ENCODE measurements at regions not wholly inside any gene's neighbourhood (a gene's known extent, or its start where the extent isn't known, plus 50 kb on each side); places are given as distances from the start of the nearest gene placed in this dataset.
A peak's percentile ranks its signal among the peaks of the same experiment; 100 is the strongest.
"Not testable (repeated sequence)": the region's sequence is repeated elsewhere in the genome, so short reads cannot be mapped to it uniquely, and the experiment has no call there.

GRCh38 chr9:749716-750115 lies 91.8 kb upstream of the DMRT1 start:
- DNase-seq = no peak

GRCh38 chr9:750249-750967 lies 91.1 kb upstream of the DMRT1 start:
- no peak for DNase-seq

GRCh38 chr9:751137-752051 lies 90.1 kb upstream of the DMRT1 start:
- DNase-seq = no peak

- no peak for DNase-seq
Observed at GRCh38 chr9:752201-752600, 89.3 kb upstream of the DMRT1 start.

- no peak for DNase-seq
Observed at GRCh38 chr9:752681-753200, 88.8 kb upstream of the DMRT1 start.

- DNase-seq = not testable (repeated sequence)
Observed at GRCh38 chr9:753734-754133, 87.8 kb upstream of the DMRT1 start.

GRCh38 chr9:754150-754931 lies 87.2 kb upstream of the DMRT1 start:
- no peak for DNase-seq

GRCh38 chr9:755454-756381 lies 85.8 kb upstream of the DMRT1 start:
- no peak for DNase-seq

- DNase-seq = no peak
Observed at GRCh38 chr9:757246-757881, 84.1 kb upstream of the DMRT1 start.

- no peak for DNase-seq
Observed at GRCh38 chr9:758146-758545, 83.4 kb upstream of the DMRT1 start.

GRCh38 chr9:759541-759940 lies 82.0 kb upstream of the DMRT1 start:
- no peak for DNase-seq

GRCh38 chr9:759983-760736 lies 81.3 kb upstream of the DMRT1 start:
- no peak for DNase-seq

GRCh38 chr9:761176-761792 lies 80.2 kb upstream of the DMRT1 start:
- no peak for DNase-seq

- no peak for DNase-seq
Observed at GRCh38 chr9:761793-762560, 79.5 kb upstream of the DMRT1 start.

- DNase-seq = no peak
Observed at GRCh38 chr9:763692-764091, 77.8 kb upstream of the DMRT1 start.

GRCh38 chr9:764105-764524 lies 77.4 kb upstream of the DMRT1 start:
- DNase-seq = peak; percentile 15

GRCh38 chr9:764986-765385 lies 76.5 kb upstream of the DMRT1 start:
- no peak for DNase-seq

GRCh38 chr9:767061-767561 lies 74.4 kb upstream of the DMRT1 start:
- DNase-seq = not testable (repeated sequence)

GRCh38 chr9:776086-776485 lies 65.4 kb upstream of the DMRT1 start:
- DNase-seq = no peak
